MM.1S (cell line): ENCODE measurements at regions not wholly inside any gene's neighbourhood (a gene's known extent, or its start where the extent isn't known, plus 50 kb on each side); places are given as distances from the start of the nearest gene placed in this dataset.

Experiments
- DNase-seq: peaks from one replicate; pipeline ENCODE4 v3.0.0-alpha.2; 2015
- H2AFZ ChIP-seq: fragments of 300-600 bp; sonication (generic); 2 replicates; pipeline ENCODE4 v1.6.0; 2016; ENCODE audit warnings: antibody characterized with exemption, low read length
- H3F3A ChIP-seq: fragments of 300-600 bp; sonication (generic); 2 replicates; pipeline ENCODE4 v1.6.1; 2016; ENCODE audit warnings: mild to moderate bottlenecking, antibody characterized with exemption, low read length, moderate library complexity, mixed read lengths; ENCODE audit not compliant: insufficient read depth
- H3K27ac ChIP-seq: fragments of 300-600 bp; sonication (generic); 2 replicates; pipeline ENCODE4 v1.5.1; 2016; ENCODE audit warnings: mild to moderate bottlenecking, low read length
- H3K27me3 ChIP-seq: fragments of 300-600 bp; sonication (generic); replicated peaks from 2 replicates; pipeline ENCODE4 v1.6.0; 2016; ENCODE audit warnings: low read length; ENCODE audit not compliant: insufficient read depth
- H3K36me3 ChIP-seq: fragments of 300-600 bp; sonication (generic); replicated peaks from 2 replicates; pipeline ENCODE4 v1.6.1; 2016; ENCODE audit warnings: mild to moderate bottlenecking, low read length, mixed read lengths; ENCODE audit not compliant: insufficient read depth
- H3K4me1 ChIP-seq: fragments of 300-600 bp; sonication (generic); 2 replicates; pipeline ENCODE4 v1.6.1; 2016; ENCODE audit warnings: low read length, mixed read lengths
- H3K4me2 ChIP-seq: fragments of 300-600 bp; sonication (generic); 2 replicates; pipeline ENCODE4 v1.6.0; 2016; ENCODE audit warnings: low read depth, low read length
- H3K4me3 ChIP-seq: fragments of 300-600 bp; sonication (generic); 2 replicates; pipeline ENCODE4 v1.5.1; 2016; ENCODE audit warnings: low read length, mixed read lengths
- H3K79me2 ChIP-seq: fragments of 300-600 bp; sonication (generic); 2 replicates; pipeline ENCODE4 v1.6.1; 2016; ENCODE audit warnings: mixed run types, low read length, mixed read lengths
- H3K9ac ChIP-seq: fragments of 300-600 bp; sonication (generic); 2 replicates; pipeline ENCODE4 v1.6.1; 2016; ENCODE audit warnings: low read length, mixed read lengths
- H3K9me2 ChIP-seq: fragments of 300-600 bp; sonication (generic); replicated peaks from 2 replicates; pipeline ENCODE4 v1.6.1; 2016; ENCODE audit warnings: mild to moderate bottlenecking, low read length, mixed read lengths; ENCODE audit not compliant: insufficient read depth
- H3K9me3 ChIP-seq: fragments of 300-600 bp; sonication (generic); replicated peaks from 2 replicates; pipeline ENCODE4 v1.6.1; 2016; ENCODE audit warnings: mild to moderate bottlenecking, low read length, mixed read lengths; ENCODE audit not compliant: insufficient read depth
- H4K20me1 ChIP-seq: fragments of 300-600 bp; sonication (generic); 2 replicates; pipeline ENCODE4 v1.6.1; 2016; ENCODE audit warnings: mild to moderate bottlenecking, low read length, moderate library complexity, mixed read lengths; ENCODE audit not compliant: insufficient read depth
- EZH2 ChIP-seq: fragments of 300-600 bp; sonication (generic); optimal IDR thresholded peaks from 2 replicates; pipeline ENCODE3; 2017; ENCODE audit warnings: low read depth, mild to moderate bottlenecking, antibody characterized with exemption, low read length, mixed read lengths
- EZH2phosphoT487 ChIP-seq: fragments of 300-600 bp; sonication (generic); IDR thresholded peaks from 2 replicates; pipeline ENCODE4 v1.6.1; 2018; ENCODE audit warnings: antibody characterized with exemption, low read length
- TF ChIP-seq, protein P1 (sequence below): fragments of 300-600 bp; sonication (generic); IDR thresholded peaks from 2 replicates; pipeline ENCODE4 v1.5.1; 2016; ENCODE audit warnings: antibody characterized with exemption, low read length, mixed read lengths

DNA sequence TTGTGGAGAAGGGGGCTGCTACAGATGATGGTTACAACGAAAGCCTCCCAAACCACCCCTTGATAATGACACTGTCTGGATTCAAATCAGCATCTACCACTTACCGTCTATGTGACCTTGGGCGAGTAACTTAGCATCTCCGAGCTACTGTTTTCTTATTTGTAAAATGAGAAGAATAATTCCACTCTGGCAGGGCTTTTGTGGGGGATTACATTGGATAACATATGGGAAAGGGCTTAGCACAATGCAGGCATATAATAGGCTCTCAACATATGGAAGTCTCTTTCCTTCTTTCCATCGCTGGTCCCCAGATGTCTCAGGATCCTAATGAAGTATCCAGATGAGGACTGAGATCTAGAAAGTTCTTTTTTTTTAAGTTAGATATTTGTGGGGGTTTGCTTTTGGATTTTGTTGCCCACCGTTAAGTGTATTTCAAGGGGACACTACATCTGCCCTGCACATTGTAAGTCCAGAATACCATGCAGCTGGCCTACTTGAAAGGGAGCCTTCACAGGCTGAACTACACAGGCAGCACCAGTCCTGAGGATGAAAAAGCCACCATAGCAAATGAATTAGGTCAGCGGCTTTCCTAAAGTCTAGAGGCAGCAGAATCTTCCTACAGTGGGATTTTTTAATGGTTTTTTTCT, 172.2 kb upstream of the IRF2BP2 start:
- Histone ChIP-seq H4K20me1 (no peaks in the 10 kb centered on the region), H3K79me2 (no peaks in the 10 kb centered on the region), H3K9me3 (no peaks in the 10 kb centered on the region), H2AFZ (no peak overlapping the region), H3K9ac (no peak overlapping the region), H3K4me3 (no peak overlapping the region), H3F3A (no peaks in the 10 kb centered on the region), H3K27ac (no peak overlapping the region), H3K9me2 (no peaks in the 10 kb centered on the region), H3K27me3 (peaks cover 58% of the 10 kb centered on the region), H3K4me1 (no peaks in the 10 kb centered on the region), H3K36me3 (no peaks in the 10 kb centered on the region), H3K4me2 (no peak overlapping the region)
- TF ChIP-seq EZH2phosphoT487 (no peak), EZH2 (no peak)
- TF ChIP-seq, protein P1, sequence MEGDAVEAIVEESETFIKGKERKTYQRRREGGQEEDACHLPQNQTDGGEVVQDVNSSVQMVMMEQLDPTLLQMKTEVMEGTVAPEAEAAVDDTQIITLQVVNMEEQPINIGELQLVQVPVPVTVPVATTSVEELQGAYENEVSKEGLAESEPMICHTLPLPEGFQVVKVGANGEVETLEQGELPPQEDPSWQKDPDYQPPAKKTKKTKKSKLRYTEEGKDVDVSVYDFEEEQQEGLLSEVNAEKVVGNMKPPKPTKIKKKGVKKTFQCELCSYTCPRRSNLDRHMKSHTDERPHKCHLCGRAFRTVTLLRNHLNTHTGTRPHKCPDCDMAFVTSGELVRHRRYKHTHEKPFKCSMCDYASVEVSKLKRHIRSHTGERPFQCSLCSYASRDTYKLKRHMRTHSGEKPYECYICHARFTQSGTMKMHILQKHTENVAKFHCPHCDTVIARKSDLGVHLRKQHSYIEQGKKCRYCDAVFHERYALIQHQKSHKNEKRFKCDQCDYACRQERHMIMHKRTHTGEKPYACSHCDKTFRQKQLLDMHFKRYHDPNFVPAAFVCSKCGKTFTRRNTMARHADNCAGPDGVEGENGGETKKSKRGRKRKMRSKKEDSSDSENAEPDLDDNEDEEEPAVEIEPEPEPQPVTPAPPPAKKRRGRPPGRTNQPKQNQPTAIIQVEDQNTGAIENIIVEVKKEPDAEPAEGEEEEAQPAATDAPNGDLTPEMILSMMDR, result no peak
- no peak for DNase-seq

DNA sequence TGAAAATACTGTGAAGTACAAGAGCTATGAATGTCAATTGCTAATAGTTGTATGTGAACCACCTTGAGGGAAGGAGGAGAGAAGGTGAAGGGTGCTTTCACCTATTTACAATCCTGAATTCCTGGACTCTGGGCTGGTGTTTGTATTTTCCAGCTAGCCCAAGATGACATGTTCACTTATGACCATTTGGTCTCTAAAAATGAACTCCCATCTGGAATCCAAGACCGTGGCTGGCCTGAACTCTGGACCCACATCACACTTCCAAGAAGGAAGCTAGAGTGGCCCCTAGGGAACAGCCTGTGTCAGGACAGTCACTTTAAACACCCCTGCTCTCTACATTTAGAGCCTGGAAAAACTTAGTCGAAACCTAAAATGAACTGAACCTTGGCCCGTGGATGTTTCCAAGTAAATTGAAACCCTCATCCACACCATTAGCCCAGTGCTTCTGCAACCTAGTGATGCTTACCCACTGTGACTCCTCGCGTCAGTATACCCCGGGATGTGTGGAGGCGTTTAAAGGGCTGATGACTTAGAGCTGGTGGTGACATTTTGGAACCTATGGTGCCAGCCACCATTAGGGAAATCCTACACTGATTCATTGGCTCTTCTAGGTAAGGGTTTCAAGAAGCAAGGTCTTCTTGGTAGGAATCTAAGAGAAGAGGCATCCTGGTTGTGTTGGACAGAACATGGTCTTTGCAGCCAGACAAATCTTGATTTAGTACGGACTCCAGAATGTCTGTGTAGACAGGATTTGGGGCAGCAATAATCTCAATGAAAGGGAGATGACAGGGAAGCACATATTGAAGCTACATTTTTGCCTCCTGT, 171.5 kb upstream of the IRF2BP2 start:
- Histone ChIP-seq H3K79me2 (no peaks in the 10 kb centered on the region), H4K20me1 (no peaks in the 10 kb centered on the region), H3K4me2 (no peak overlapping the region), H2AFZ (no peak overlapping the region), H3K9me2 (no peaks in the 10 kb centered on the region), H3K9ac (no peak overlapping the region), H3K27ac (no peak overlapping the region), H3K9me3 (no peaks in the 10 kb centered on the region), H3F3A (no peaks in the 10 kb centered on the region), H3K36me3 (no peaks in the 10 kb centered on the region), H3K27me3 (peaks cover 66% of the 10 kb centered on the region), H3K4me1 (no peaks in the 10 kb centered on the region), H3K4me3 (no peak overlapping the region)
- TF ChIP-seq EZH2phosphoT487 (no peak), EZH2 (no peak)
- TF ChIP-seq, protein P1, result no peak
- DNase-seq, result no peak

DNA sequence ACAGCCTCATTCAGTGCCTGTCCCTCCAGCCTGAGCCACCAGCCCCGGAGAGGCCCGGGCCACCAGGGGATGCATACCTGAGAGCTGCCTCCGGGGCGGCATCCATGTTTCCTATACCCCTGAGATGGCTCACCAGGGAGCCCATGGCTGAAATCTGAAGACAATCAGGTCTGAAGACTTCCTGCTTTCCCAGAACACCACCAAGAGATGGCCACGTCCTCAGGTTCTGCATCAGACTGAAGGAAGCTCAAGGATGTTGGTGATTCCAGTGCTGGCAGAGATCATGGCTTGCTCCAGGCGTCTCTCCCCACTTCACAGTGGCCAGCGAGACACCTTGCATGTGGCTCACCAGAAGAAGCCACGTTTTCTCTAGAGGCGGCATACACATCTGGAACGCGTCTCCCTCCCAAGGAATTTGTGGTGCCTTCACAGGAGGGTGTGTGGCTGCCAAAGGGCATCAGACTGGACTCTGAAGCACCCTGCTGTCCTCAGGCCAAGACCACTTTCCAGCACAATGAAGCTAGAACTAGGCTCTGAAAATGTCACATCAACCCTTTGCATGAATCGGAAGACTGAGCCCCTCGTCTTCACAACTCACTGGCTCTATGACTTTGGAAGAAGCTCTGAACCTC, 170.7 kb upstream of the IRF2BP2 start:
- TF ChIP-seq, protein P1, result no peak
- no peak for TF ChIP-seq EZH2phosphoT487
- TF ChIP-seq EZH2, result no peak
- no peaks in the 10 kb centered on the region for H4K20me1 ChIP-seq
- H3K9ac ChIP-seq, result no peak overlapping the region
- peaks cover 69% of the 10 kb centered on the region for H3K27me3 ChIP-seq
- H3K79me2 ChIP-seq, result no peaks in the 10 kb centered on the region
- no peaks in the 10 kb centered on the region for H3K4me1 ChIP-seq
- no peak overlapping the region for H3K27ac ChIP-seq
- no peak overlapping the region for H2AFZ ChIP-seq
- no peak overlapping the region for H3K4me3 ChIP-seq
- H3K4me2 ChIP-seq, result no peak overlapping the region
- no peaks in the 10 kb centered on the region for H3K9me2 ChIP-seq
- no peaks in the 10 kb centered on the region for H3K9me3 ChIP-seq
- H3F3A ChIP-seq, result no peaks in the 10 kb centered on the region
- no peaks in the 10 kb centered on the region for H3K36me3 ChIP-seq
- DNase-seq, result no peak
